Ascending aorta (tissue), 2 donors: ENCODE measurements at regions not wholly inside any gene's neighbourhood (a gene's known extent, or its start where the extent isn't known, plus 50 kb on each side); places are given as distances from the start of the nearest gene placed in this dataset.

ENCODE experiments used
- DNase-seq, 2 donors: peaks; one replicate each; pipeline ENCODE4 v3.0.0-alpha.2; 2019; ENCODE audit warnings: low spot score in 2 of 2
- H3K27ac ChIP-seq, 2 donors: fragments of 200-600 bp; sonication (generic); one replicate each; pipeline ENCODE4 v1.5.1; 2016 to 2017; ENCODE audit warnings: mild to moderate bottlenecking in 1 of 2
- H3K27me3 ChIP-seq: fragments of 200-600 bp; sonication (generic); one replicate; pipeline ENCODE4 v1.5.1; 2017
- H3K36me3 ChIP-seq, 2 donors: fragments of 200-600 bp; sonication (generic); one replicate each; pipeline ENCODE4 v1.5.1; 2016
- H3K4me1 ChIP-seq, 2 donors: fragments of 200-600 bp; sonication (generic); one replicate each; pipeline ENCODE4 v1.5.1; 2016 to 2017; ENCODE audit warnings: mild to moderate bottlenecking in 1 of 2
- H3K4me3 ChIP-seq, 2 donors: fragments of 200-600 bp; sonication (generic); one replicate each; pipeline ENCODE4 v1.5.1; 2016 to 2017; ENCODE audit warnings: mild to moderate bottlenecking in 1 of 2
- H3K9me3 ChIP-seq, 2 donors: fragments of 200-600 bp; sonication (generic); one replicate each; pipeline ENCODE4 v1.5.1; 2016
- intact Hi-C: fragments of 100-400 bp; cut with DNase I; formaldehyde crosslinking; loops from one replicate; pipeline ENCODE4 v1.15.1; 2023
- TF ChIP-seq, protein P1 (sequence below), 3 experiments: fragments of 200-600 bp in 2 of 3; fragments of 450-650 bp in 1 of 3; sonication (generic) in 2 of 3; IDR thresholded peaks; one replicate each; pipeline ENCODE4 v1.5.1; 2016 to 2019; ENCODE audit warnings: antibody characterized with exemption in 3 of 3, mild to moderate bottlenecking in 1 of 3, moderate library complexity in 1 of 3

DNA sequence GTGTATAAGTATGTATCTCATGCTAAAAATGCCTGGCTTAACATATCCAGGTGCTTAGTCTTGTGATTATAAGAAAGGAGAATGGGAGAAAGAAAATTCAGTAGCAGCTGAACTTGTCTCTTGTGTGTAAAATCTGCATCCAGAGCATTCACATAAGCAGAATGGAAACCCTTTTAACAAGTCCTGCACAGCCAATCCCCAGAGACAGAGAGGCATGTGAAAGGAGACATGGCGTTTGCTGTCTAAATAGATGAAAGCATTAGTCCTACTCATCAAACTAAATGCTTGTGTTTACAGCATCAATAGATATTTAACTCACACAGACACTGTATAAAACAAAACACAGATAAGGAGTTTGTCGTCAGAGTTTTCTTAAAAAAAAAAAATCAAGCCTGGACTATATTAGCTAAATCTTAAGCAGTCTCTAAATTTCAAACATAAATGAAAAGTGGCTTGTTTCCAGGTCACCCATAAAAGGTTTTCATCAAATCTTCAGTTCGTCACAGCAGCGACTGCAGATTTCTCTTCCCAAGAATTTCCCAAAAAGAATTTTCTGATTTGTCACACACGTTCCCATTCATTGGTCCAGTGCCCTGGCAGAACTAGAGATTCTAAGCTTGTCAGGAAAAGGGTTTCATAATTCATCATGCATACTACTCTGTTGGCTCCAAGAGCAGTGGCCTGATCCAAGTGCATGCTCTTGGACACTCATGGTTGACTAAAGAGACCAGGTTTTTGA is 249.2 kb downstream of the BTG1 start:
- no peaks in the 10 kb centered on the region for H3K9me3 ChIP-seq
- no peaks in the 10 kb centered on the region for H3K36me3 ChIP-seq
- intact Hi-C loops, result no loop called here
- H3K27ac ChIP-seq, result no peak overlapping the region
- H3K4me1 ChIP-seq, result no peaks in the 10 kb centered on the region
- no peaks in the 10 kb centered on the region for H3K27me3 ChIP-seq
- TF ChIP-seq, protein P1, sequence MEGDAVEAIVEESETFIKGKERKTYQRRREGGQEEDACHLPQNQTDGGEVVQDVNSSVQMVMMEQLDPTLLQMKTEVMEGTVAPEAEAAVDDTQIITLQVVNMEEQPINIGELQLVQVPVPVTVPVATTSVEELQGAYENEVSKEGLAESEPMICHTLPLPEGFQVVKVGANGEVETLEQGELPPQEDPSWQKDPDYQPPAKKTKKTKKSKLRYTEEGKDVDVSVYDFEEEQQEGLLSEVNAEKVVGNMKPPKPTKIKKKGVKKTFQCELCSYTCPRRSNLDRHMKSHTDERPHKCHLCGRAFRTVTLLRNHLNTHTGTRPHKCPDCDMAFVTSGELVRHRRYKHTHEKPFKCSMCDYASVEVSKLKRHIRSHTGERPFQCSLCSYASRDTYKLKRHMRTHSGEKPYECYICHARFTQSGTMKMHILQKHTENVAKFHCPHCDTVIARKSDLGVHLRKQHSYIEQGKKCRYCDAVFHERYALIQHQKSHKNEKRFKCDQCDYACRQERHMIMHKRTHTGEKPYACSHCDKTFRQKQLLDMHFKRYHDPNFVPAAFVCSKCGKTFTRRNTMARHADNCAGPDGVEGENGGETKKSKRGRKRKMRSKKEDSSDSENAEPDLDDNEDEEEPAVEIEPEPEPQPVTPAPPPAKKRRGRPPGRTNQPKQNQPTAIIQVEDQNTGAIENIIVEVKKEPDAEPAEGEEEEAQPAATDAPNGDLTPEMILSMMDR (IDR thresholded peaks at IDR 0.05), result no peak
- peak in 1 of 2 donors; percentile 69 for DNase-seq
- H3K4me3 ChIP-seq, result peak overlapping the region; percentile 0 to 13

DNA sequence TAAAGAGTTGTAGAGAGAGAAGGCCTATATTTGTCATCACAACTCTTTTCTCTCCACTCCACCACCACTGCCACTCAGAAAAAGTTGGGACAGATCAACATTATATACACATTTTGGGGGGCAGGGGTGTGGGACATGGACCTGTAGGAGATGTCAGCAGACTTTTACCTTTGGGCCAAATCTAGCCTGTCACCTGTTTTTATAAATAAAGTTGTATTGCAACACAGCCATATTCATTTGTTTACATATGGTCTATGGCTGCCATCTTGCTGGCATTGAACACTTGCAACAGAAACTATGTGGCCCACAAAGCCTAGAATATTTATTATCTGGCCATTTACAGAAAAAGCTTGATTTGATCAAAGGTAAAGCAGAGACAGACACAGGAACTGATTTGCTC is 250.7 kb downstream of the BTG1 start:
- Histone ChIP-seq H3K27me3 (no peaks in the 10 kb centered on the region), H3K36me3 (no peaks in the 10 kb centered on the region), H3K4me3 (no peak overlapping the region), H3K4me1 (no peaks in the 10 kb centered on the region), H3K9me3 (no peaks in the 10 kb centered on the region), H3K27ac (no peak overlapping the region)
- TF ChIP-seq, protein P1 (IDR thresholded peaks at IDR 0.05), result no peak
- intact Hi-C loops, result no loop called here
- DNase-seq, result no peak

DNA sequence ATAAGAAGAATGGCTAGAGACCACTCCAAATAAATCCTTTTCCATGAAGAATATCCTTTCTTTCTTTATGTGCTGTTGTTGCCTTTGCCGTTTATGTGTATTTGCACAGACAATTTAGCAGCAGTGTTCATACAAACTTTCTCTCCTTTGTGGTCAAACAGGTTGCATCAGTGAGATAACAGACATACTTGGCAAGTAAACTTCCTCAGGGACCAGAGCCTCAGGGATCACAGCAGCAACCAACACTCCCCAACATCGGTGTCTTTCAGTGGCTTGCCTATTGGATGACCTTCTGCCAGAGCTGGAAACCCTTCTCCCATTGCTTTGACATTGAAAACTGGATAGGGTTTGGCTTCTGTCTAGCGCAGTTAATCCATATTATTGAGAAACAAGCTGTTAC is 252.2 kb downstream of the BTG1 start:
- H3K27me3 ChIP-seq, result no peaks in the 10 kb centered on the region

DNA sequence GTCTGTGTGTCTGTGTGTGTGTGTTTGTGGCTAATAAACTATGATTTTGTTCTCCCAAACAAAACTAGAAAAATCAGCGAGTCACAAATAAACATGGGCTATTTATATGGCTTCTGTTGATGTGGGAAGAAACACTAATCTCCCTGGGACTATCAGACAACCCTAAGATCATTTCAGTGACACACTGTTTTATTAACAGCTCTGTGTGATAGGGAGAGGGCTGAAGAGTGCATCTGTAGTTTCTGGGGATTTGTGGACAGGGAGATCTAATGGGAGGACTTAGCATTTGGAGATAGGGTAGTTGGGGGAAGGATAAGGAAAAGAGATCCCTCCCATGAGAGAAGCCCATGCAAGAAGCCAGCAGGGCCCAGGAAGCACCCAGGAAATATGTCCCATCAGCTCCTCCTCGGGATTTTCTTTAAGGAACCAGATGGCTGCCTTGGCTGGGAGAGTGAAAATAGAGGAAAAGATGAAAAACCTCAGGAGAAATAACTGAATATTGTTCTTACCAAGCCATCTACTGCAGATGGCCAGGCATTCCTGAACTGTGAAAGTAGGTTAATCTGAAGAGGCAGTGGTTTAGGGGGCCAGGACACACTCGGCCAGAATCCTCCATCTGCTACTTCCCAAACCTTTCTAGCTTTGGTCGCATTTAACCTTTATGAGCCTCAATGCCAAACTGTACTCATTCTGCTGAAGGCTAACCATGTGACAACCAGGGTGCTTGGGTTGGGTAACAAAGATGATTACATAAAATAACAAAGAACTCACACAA is 253.4 kb downstream of the BTG1 start:
- Histone ChIP-seq H3K27me3 (no peaks in the 10 kb centered on the region), H3K9me3 (no peaks in the 10 kb centered on the region), H3K36me3 (no peaks in the 10 kb centered on the region), H3K4me3 (no peak overlapping the region), H3K4me1 (no peaks in the 10 kb centered on the region), H3K27ac (no peak overlapping the region)
- TF ChIP-seq, protein P1 (IDR thresholded peaks at IDR 0.05), result no peak
- intact Hi-C loops, result no loop called here
- DNase-seq, result no peak

More for the DNA sequence above, 252.2 kb downstream of the BTG1 start:
- Histone ChIP-seq H3K36me3 (no peaks in the 10 kb centered on the region), H3K4me3 (no peak overlapping the region), H3K9me3 (no peaks in the 10 kb centered on the region), H3K27ac (no peak overlapping the region), H3K4me1 (no peaks in the 10 kb centered on the region)
- no peak for DNase-seq
- TF ChIP-seq, protein P1 (IDR thresholded peaks at IDR 0.05), result no peak
- intact Hi-C loops, result no loop called here

DNA sequence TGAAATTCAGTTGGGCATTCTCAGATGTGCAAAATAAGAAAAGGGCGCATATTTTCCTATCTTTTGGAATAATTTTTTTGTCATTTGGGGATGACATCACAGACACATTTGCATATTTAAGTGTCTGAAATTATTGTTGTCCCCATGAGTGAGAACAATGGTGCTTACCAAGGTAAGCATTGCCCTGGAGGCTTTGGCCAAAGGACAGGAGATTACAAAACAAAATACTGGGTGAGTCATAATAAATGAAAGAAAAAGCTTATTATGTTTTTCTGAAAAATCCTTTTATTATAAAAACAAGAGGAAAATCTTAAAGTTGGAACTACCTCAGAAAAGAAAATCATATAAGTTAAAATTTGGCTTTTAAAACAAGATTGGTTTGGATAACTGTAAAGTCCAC is 254.9 kb downstream of the BTG1 start:
- H3K27me3 ChIP-seq, result no peaks in the 10 kb centered on the region
- no peaks in the 10 kb centered on the region for H3K4me1 ChIP-seq
- no peak overlapping the region for H3K4me3 ChIP-seq
- no peak overlapping the region for H3K27ac ChIP-seq
- no peaks in the 10 kb centered on the region for H3K36me3 ChIP-seq
- TF ChIP-seq, protein P1 (IDR thresholded peaks at IDR 0.05), result no peak
- no peaks in the 10 kb centered on the region for H3K9me3 ChIP-seq
- intact Hi-C loops, result no loop called here
- DNase-seq, result no peak
